HCT116 (cell line): ENCODE measurements at regions not wholly inside any gene's neighbourhood (a gene's known extent, or its start where the extent isn't known, plus 50 kb on each side); places are given as distances from the start of the nearest gene placed in this dataset.

Experiments used
- ATAC-seq: fragments of 200-7000 bp; cut with Tn5 transposase; 2 replicates; pipeline ENCODE4 v1.9.1; 2020; ENCODE audit warnings: mild to moderate bottlenecking, moderate library complexity
- BruUV-seq: library from RNA; stranded (reverse); fragments of 400-500 nt; replicated peaks from 2 replicates; lab custom pipeline; 2021; lab: Mats Ljungman, UMichigan
- CTCF ChIA-PET: fragments of 300-600 bp; sonication (Branson Sonifier 250); formaldehyde crosslinking; loops from one replicate; lab custom pipeline; 2021; ENCODE audit warnings: antibody characterized with exemption; lab: Charles Lee
- POLR2A ChIA-PET: fragments of 300-600, 350-600 bp; sonication (Branson Sonifier 250); formaldehyde crosslinking; loops from one replicate; lab custom pipeline; 2021; ENCODE audit warnings: antibody characterized with exemption; lab: Charles Lee
- RAD21 ChIA-PET, 2 experiments: fragments of 300-600 bp; sonication (Branson Sonifier 250); formaldehyde crosslinking; loops; one replicate each; lab custom pipeline; 2023; ENCODE audit warnings: low total read pairs in 2 of 2; ENCODE audit not compliant: uncharacterized antibody in 2 of 2, unreplicated experiment in 2 of 2, low non-redundant PET in 1 of 2; lab: Charles Lee
- DNase-seq: peaks from one replicate; pipeline ENCODE4 v3.0.0-alpha.2; 2010; ENCODE audit warnings: low read depth, low spot score
- H2AFZ ChIP-seq: fragments of 200-600 bp; shearing (Covaris generic), sonication (generic); 2 replicates; pipeline ENCODE4 v1.6.1; 2017; ENCODE audit warnings: low read depth, mixed run types, mixed read lengths, antibody characterized with exemption, low read length; ENCODE audit not compliant: poor library complexity, severe bottlenecking
- H3K27ac ChIP-seq: 2 replicates; pipeline ENCODE4 v1.5.1; 2012; ENCODE audit warnings: low read depth, low read length
- H3K27me3 ChIP-seq: fragments of 200-600 bp; sonication (generic); 2 replicates; pipeline ENCODE4 v1.6.1; 2016; ENCODE audit warnings: mixed run types, low read length, mixed read lengths; ENCODE audit not compliant: insufficient read depth
- H3K36me3 ChIP-seq, 2 experiments: fragments of 200-500 bp in 1 of 2; fragments of 200-600 bp in 1 of 2; sonication (Bioruptor generic) in 1 of 2; sonication (generic) in 1 of 2; 2 replicates each; pipeline versions ENCODE4 v1.5.1 to v1.6.1; 2014 to 2016; ENCODE audit warnings: low read length in 2 of 2, inconsistent platforms in 1 of 2, mixed read lengths in 1 of 2, mixed run types in 1 of 2; ENCODE audit not compliant: insufficient read depth in 2 of 2, control insufficient read depth in 1 of 2
- H3K4me1 ChIP-seq, 2 experiments: fragments of 200-600 bp in 1 of 2; sonication (generic) in 1 of 2; 2 replicates each; pipeline versions ENCODE4 v1.5.1 to v1.6.1; 2012 to 2017; ENCODE audit warnings: low read length in 2 of 2, inconsistent platforms in 1 of 2, mild to moderate bottlenecking in 1 of 2, mixed read lengths in 1 of 2, mixed run types in 1 of 2, moderate library complexity in 1 of 2; ENCODE audit not compliant: insufficient read depth in 2 of 2, control insufficient read depth in 1 of 2
- H3K4me2 ChIP-seq: fragments of 200-600 bp; sonication (generic); 2 replicates; pipeline ENCODE4 v1.6.1; 2017; ENCODE audit warnings: mixed run types, low read length, mixed read lengths
- H3K4me3 ChIP-seq, 2 experiments: fragments of 200-600 bp in 1 of 2; sonication (generic) in 1 of 2; replicated peaks in 1 of 2; 2 replicates each; pipeline ENCODE4 v1.5.1; 2011 to 2016; ENCODE audit warnings: low read length in 2 of 2, control low read depth in 1 of 2, low read depth in 1 of 2, mild to moderate bottlenecking in 1 of 2, mixed read lengths in 1 of 2, mixed run types in 1 of 2
- H3K79me2 ChIP-seq: fragments of 200-600 bp; sonication (generic); 2 replicates; pipeline ENCODE4 v1.6.1; 2017; ENCODE audit warnings: mild to moderate bottlenecking, mixed run types, low read length, moderate library complexity, mixed read lengths; ENCODE audit not compliant: insufficient read depth
- H3K9ac ChIP-seq: fragments of 200-600 bp; sonication (generic); 2 replicates; pipeline ENCODE4 v1.6.1; 2016; ENCODE audit warnings: low read length, mixed read lengths
- H3K9me2 ChIP-seq: fragments of 200-600 bp; sonication (generic), shearing (Covaris generic); 2 replicates; pipeline ENCODE4 v1.6.1; 2017; ENCODE audit warnings: mixed run types, mild to moderate bottlenecking, moderate library complexity; ENCODE audit not compliant: insufficient read depth
- H3K9me3 ChIP-seq, 2 experiments: fragments of 200-500 bp in 1 of 2; fragments of 200-600 bp in 1 of 2; sonication (Bioruptor generic) in 1 of 2; sonication (generic) in 1 of 2; 2 replicates each; pipeline ENCODE4 v1.6.1; 2014 to 2017; ENCODE audit warnings: low read length in 2 of 2, mixed read lengths in 2 of 2, inconsistent platforms in 1 of 2, low read depth in 1 of 2, mild to moderate bottlenecking in 1 of 2, mixed run types in 1 of 2, moderate library complexity in 1 of 2; ENCODE audit not compliant: control insufficient read depth in 1 of 2, insufficient read depth in 1 of 2
- H4K20me1 ChIP-seq: fragments of 200-600 bp; sonication (generic), shearing (Covaris generic); 2 replicates; pipeline ENCODE4 v1.6.1; 2017; ENCODE audit warnings: mixed run types, mild to moderate bottlenecking, moderate library complexity; ENCODE audit not compliant: insufficient read depth
- CEBPB ChIP-seq: IDR thresholded peaks from 2 replicates; pipeline ENCODE4 v1.6.1; 2012; ENCODE audit warnings: low read depth
- CTCF ChIP-seq, 3 experiments: fragments of 200-600 bp in 1 of 3; sonication (generic) in 1 of 3; IDR thresholded peaks in 2 of 3; conservative IDR thresholded peaks in 1 of 3; 2 replicates each; pipeline ENCODE4 v1.5.1; 2012 to 2017; ENCODE audit warnings: low read depth in 2 of 3, low read length in 2 of 3, antibody characterized with exemption in 1 of 3, borderline replicate concordance in 1 of 3, control low read depth in 1 of 3, mild to moderate bottlenecking in 1 of 3, mixed read lengths in 1 of 3, mixed run types in 1 of 3, moderate library complexity in 1 of 3; ENCODE audit not compliant: insufficient read depth in 1 of 3
- ELF1 ChIP-seq: IDR thresholded peaks from 2 replicates; pipeline ENCODE4 v1.6.1; 2012; ENCODE audit warnings: low read depth, borderline replicate concordance
- EZH2 ChIP-seq: fragments of 200-600 bp; sonication (generic); IDR thresholded peaks from 2 replicates; pipeline ENCODE4 v1.6.1; 2017; ENCODE audit warnings: antibody characterized with exemption, mixed run types
- EZH2phosphoT487 ChIP-seq: fragments of 200-600 bp; IDR thresholded peaks from 2 replicates; pipeline ENCODE4 v1.6.1; 2018; ENCODE audit warnings: antibody characterized with exemption, borderline replicate concordance
- JUND ChIP-seq: IDR thresholded peaks from 2 replicates; pipeline ENCODE4 v1.6.1; 2012
- POLR2A ChIP-seq: IDR thresholded peaks from 2 replicates; pipeline ENCODE4 v1.7.0; 2011; ENCODE audit warnings: borderline replicate concordance; ENCODE audit not compliant: insufficient read depth, insufficient read length; ENCODE audit errors: extremely low read depth
- POLR2AphosphoS5 ChIP-seq: IDR thresholded peaks from 2 replicates; pipeline ENCODE4 v1.6.1; 2011; ENCODE audit warnings: mild to moderate bottlenecking, low read depth, low read length, moderate library complexity
- RAD21 ChIP-seq: IDR thresholded peaks from 2 replicates; pipeline ENCODE4 v1.6.1; 2012; ENCODE audit warnings: low read depth, mild to moderate bottlenecking
- REST ChIP-seq: IDR thresholded peaks from 2 replicates; pipeline ENCODE4 v1.6.1; 2012; ENCODE audit warnings: low read depth
- SRF ChIP-seq: IDR thresholded peaks from 2 replicates; pipeline ENCODE4 v1.6.1; 2012; ENCODE audit warnings: low read depth
- ZFX ChIP-seq: fragments of 450-650 bp; IDR thresholded peaks from 2 replicates; pipeline ENCODE4 v1.6.1; 2017
- ZNF274 ChIP-seq: fragments of 200-500 bp; sonication (Bioruptor generic); IDR thresholded peaks from 2 replicates; pipeline ENCODE4 v1.6.1; 2014; ENCODE audit warnings: mild to moderate bottlenecking, low read depth, low read length, inconsistent platforms
- intact Hi-C: fragments of 100-400 bp; cut with micrococcal nuclease; formaldehyde crosslinking; loops from 2 replicates; pipeline ENCODE4 v1.10.0; 2022
- TF ChIP-seq, protein P1 (sequence below): IDR thresholded peaks from 2 replicates; pipeline ENCODE4 v1.6.1; 2012

DNA sequence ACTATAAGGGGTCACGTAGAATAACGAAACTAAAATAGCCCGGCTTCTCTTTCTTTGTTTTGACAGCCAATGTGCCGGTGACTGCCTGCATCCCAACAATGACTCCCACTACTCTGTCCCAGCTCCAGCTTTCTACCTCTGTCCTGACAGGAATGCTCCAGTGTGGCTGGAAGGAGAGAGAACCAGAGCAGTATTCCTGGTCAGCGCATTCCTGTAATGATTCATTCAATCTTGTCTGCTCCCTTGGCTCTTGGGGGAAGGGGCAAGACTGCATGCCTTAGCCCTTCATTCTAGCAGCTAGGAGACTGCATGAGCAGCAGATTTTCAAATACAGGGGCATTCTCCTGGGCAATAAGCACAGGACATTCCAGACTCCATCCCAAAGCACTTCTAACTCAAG lies 132.1 kb upstream of the PRMT6 start:
- RAD21 ChIA-PET = no interaction called here
- CTCF ChIA-PET = no interaction called here
- POLR2A ChIA-PET = no interaction called here
- Histone ChIP-seq H3K4me2 (no peak overlapping the region), H3K4me1 (no peaks in the 10 kb centered on the region), H3K36me3 (no peaks in the 10 kb centered on the region), H3K9me3 (peaks cover 3 to 18% of the 10 kb centered on the region in 2 experiments; a peak in 2 of 4 replicates), H2AFZ (no peak overlapping the region), H3K27me3 (no peaks in the 10 kb centered on the region), H3K27ac (no peak overlapping the region), H3K9me2 (no peaks in the 10 kb centered on the region), H3K79me2 (no peaks in the 10 kb centered on the region), H3K9ac (no peak overlapping the region), H3K4me3 (no peak overlapping the region), H4K20me1 (no peaks in the 10 kb centered on the region)
- DNase-seq = no peak
- TF ChIP-seq POLR2AphosphoS5 (no peak), SRF (no peak), EZH2 (no peak), REST (no peak)
- TF ChIP-seq, protein P1, sequence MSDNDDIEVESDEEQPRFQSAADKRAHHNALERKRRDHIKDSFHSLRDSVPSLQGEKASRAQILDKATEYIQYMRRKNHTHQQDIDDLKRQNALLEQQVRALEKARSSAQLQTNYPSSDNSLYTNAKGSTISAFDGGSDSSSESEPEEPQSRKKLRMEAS = no peak
- no peak for ATAC-seq
- intact Hi-C loops = no loop called here
- no TSS peak for BruUV-seq

GRCh38 chr1:106925750-106926149 lies 130.7 kb upstream of the PRMT6 start:
- ChIA-PET RAD21 (no interaction called here), CTCF (no interaction called here), POLR2A (no interaction called here)
- H3K9ac ChIP-seq = no peak overlapping the region
- no peaks in the 10 kb centered on the region for H4K20me1 ChIP-seq
- intact Hi-C loops = no loop called here
- H3K4me2 ChIP-seq = no peak overlapping the region
- H2AFZ ChIP-seq = no peak overlapping the region
- no peak overlapping the region for H3K4me3 ChIP-seq
- H3K27ac ChIP-seq = no peak overlapping the region
- no peaks in the 10 kb centered on the region for H3K27me3 ChIP-seq
- BruUV-seq = no TSS peak
- ATAC-seq (no peak), DNase-seq (no peak)
- H3K9me2 ChIP-seq = no peaks in the 10 kb centered on the region
- peaks cover 1 to 15% of the 10 kb centered on the region in 2 experiments; a peak in 2 of 4 replicates for H3K9me3 ChIP-seq
- H3K4me1 ChIP-seq = no peaks in the 10 kb centered on the region
- no peaks in the 10 kb centered on the region for H3K36me3 ChIP-seq
- no peaks in the 10 kb centered on the region for H3K79me2 ChIP-seq
- TF ChIP-seq CEBPB (no peak), ELF1 (no peak), EZH2 (no peak), POLR2A (no peak), RAD21 (no peak), ZFX (no peak), JUND (no peak), ZNF274 (no peak), CTCF (IDR thresholded peaks at IDR 0.05 in 2 of 3, conservative IDR thresholded peaks at IDR 0.05 in 1 of 3; ENCODE audit: borderline replicate concordance in 1 of 3, insufficient read depth in 1 of 3, low read depth in 2 of 3, low read length in 2 of 3) (no peak), EZH2phosphoT487 (no peak)
